Sigmoid colon (tissue), 6 donors: ENCODE measurements at regions not wholly inside any gene's neighbourhood (a gene's known extent, or its start where the extent isn't known, plus 50 kb on each side); places are given as distances from the start of the nearest gene placed in this dataset.

Experiments
- DNase-seq: peaks from one replicate; pipeline ENCODE4 v3.0.0-alpha.2; 2019
- H3K27ac ChIP-seq, 4 donors: fragments of 200-600 bp; sonication (generic); one replicate each; pipeline ENCODE4 v1.5.1; 2016 to 2019; ENCODE audit warnings: mild to moderate bottlenecking in 1 of 4
- H3K27me3 ChIP-seq, 3 donors: fragments of 200-600 bp; sonication (generic); one replicate each; pipeline ENCODE4 v1.5.1; 2019; ENCODE audit warnings: mild to moderate bottlenecking in 1 of 3
- H3K36me3 ChIP-seq, 4 donors: fragments of 200-600 bp; sonication (generic); one replicate each; pipeline ENCODE4 v1.5.1; 2016 to 2019
- H3K4me1 ChIP-seq, 4 donors: fragments of 200-600 bp; sonication (generic); one replicate each; pipeline ENCODE4 v1.5.1; 2017 to 2019
- H3K4me3 ChIP-seq, 4 donors: fragments of 200-600 bp; sonication (generic); one replicate each; pipeline ENCODE4 v1.5.1; 2017 to 2019; ENCODE audit warnings: mild to moderate bottlenecking in 2 of 4, moderate library complexity in 1 of 4
- H3K9me3 ChIP-seq, 4 donors: fragments of 200-600 bp in 3 of 4; sonication (generic) in 3 of 4; one replicate each; pipeline versions ENCODE4 v1.5.1 to v1.6.1; 2013 to 2019
- EP300 ChIP-seq, 4 donors: sonication (generic); formaldehyde crosslinking; IDR thresholded peaks; one replicate each; pipeline ENCODE4 v1.6.1; 2017; ENCODE audit warnings: antibody characterized with exemption in 4 of 4
- POLR2A ChIP-seq, 2 donors: fragments of 450-650 bp; IDR thresholded peaks; one replicate each; pipeline ENCODE4 v1.6.1; 2016; ENCODE audit warnings: antibody characterized with exemption in 2 of 2, mild to moderate bottlenecking in 2 of 2, moderate library complexity in 2 of 2
- POLR2AphosphoS5 ChIP-seq, 4 donors: sonication (generic); formaldehyde crosslinking; IDR thresholded peaks; one replicate each; pipeline ENCODE4 v1.6.1; 2017; ENCODE audit warnings: antibody characterized with exemption in 4 of 4
- WGBS, 2 donors: extraction: QIAGEN DNeasy Blood & Tissue Kit; methylation state at CpG; one replicate each; pipeline ENCODE4 v1.1.7; 2013; 5-methylcytosine and 5-hydroxymethylcytosine counted together
- intact Hi-C: fragments of 100-400 bp; cut with DNase I; formaldehyde crosslinking; loops from one replicate; pipeline ENCODE4 v1.15.1; 2023
- TF ChIP-seq, protein P1 (sequence below), 4 experiments: fragments of 450-650 bp in 3 of 4; fragments of 200-600 bp in 1 of 4; IDR thresholded peaks; one replicate each; pipeline ENCODE4 v1.5.1; 2016 to 2019; ENCODE audit warnings: antibody characterized with exemption in 4 of 4, mild to moderate bottlenecking in 3 of 4, moderate library complexity in 2 of 4
- donor health status: healthy with polysubstance abuse.
- donor health status: healthy.

DNA sequence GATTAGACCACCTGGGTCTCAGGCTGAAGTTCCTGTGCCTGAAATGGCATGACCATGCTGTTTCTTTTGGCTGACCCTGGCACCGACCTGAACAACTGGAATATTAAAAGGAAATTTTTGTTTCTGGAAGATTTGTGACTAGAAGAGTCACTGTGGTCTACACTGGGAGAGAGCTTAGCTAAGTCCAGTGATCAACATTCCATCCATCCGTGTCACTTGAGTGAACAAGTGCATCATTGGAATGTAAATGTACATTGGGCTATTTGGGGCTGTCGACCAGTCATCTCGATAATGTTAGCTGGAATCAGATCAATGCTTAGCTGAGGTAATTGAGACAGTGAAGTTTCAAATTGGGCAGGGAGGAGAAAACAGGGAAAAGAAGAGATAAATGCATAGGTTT is 95.4 kb upstream of the CCDC85A start:
- no peaks in the 10 kb centered on the region for H3K36me3 ChIP-seq
- DNase-seq = no peak
- H3K4me3 ChIP-seq = no peak overlapping the region
- WGBS, 2 donors = 83 to 90% methylated on average over 4 of the region's 4 CpGs
- no peaks in the 10 kb centered on the region for H3K9me3 ChIP-seq
- H3K27ac ChIP-seq = no peak overlapping the region
- H3K4me1 ChIP-seq = no peaks in the 10 kb centered on the region
- intact Hi-C loops = no loop called here
- TF ChIP-seq, protein P1, sequence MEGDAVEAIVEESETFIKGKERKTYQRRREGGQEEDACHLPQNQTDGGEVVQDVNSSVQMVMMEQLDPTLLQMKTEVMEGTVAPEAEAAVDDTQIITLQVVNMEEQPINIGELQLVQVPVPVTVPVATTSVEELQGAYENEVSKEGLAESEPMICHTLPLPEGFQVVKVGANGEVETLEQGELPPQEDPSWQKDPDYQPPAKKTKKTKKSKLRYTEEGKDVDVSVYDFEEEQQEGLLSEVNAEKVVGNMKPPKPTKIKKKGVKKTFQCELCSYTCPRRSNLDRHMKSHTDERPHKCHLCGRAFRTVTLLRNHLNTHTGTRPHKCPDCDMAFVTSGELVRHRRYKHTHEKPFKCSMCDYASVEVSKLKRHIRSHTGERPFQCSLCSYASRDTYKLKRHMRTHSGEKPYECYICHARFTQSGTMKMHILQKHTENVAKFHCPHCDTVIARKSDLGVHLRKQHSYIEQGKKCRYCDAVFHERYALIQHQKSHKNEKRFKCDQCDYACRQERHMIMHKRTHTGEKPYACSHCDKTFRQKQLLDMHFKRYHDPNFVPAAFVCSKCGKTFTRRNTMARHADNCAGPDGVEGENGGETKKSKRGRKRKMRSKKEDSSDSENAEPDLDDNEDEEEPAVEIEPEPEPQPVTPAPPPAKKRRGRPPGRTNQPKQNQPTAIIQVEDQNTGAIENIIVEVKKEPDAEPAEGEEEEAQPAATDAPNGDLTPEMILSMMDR (IDR thresholded peaks at IDR 0.05) = no peak
- TF ChIP-seq POLR2AphosphoS5 (IDR thresholded peaks at IDR 0.05) (no peak), POLR2A (IDR thresholded peaks at IDR 0.05) (no peak), EP300 (IDR thresholded peaks at IDR 0.05) (no peak)
- no peaks in the 10 kb centered on the region for H3K27me3 ChIP-seq

DNA sequence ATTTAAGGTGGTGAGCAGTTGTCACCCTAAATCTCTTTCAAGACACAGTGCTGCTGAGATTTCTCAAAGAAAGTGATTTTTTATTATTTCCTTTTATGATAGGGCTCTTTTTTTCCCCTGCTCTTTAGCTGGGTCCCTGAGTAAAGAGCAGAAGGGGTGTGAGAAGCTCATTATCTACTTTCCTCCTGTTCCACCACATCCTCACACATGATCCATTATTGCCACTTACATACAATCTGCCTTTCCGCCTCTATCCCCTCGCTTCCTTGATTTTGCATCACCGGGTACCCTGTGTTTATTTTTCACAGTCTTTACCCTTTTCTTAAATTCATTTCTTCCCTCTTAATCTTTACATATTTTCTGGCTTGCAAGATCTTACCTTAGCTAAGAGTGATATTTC is 93.9 kb upstream of the CCDC85A start:
- intact Hi-C loops = no loop called here
- 76 to 85% methylated on average over 3 of the region's 3 CpGs for WGBS, 2 donors
- no peak for TF ChIP-seq POLR2AphosphoS5 (IDR thresholded peaks at IDR 0.05)
- TF ChIP-seq, protein P1 (IDR thresholded peaks at IDR 0.05) = no peak
- no peak for TF ChIP-seq EP300 (IDR thresholded peaks at IDR 0.05)
- no peak overlapping the region for H3K27ac ChIP-seq
- H3K4me3 ChIP-seq = no peak overlapping the region
- DNase-seq = no peak
- H3K36me3 ChIP-seq = no peaks in the 10 kb centered on the region
- H3K27me3 ChIP-seq = no peaks in the 10 kb centered on the region
- no peaks in the 10 kb centered on the region for H3K9me3 ChIP-seq
- H3K4me1 ChIP-seq = no peaks in the 10 kb centered on the region

DNA sequence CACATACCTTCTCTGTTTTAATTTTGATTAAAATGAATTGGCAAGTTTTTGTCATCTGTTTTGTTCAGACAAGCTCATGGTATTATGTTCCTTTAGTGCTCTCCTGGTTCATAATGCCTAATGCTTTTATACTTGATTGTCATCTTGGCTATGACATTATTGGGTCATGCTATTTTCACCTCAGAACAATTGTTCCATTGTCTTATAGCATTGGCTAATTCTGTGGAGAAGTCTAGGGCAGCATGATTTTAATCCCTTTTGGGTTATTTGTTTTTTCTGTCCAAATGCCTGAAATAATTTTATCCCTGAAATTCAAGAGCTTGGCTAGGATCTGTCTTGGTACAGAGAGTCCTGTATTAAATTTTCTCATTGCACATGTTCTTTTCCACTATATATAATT is 83.8 kb upstream of the CCDC85A start:
- no peaks in the 10 kb centered on the region for H3K9me3 ChIP-seq
- H3K27me3 ChIP-seq = no peaks in the 10 kb centered on the region
- DNase-seq = no peak
- no peaks in the 10 kb centered on the region for H3K4me1 ChIP-seq
- intact Hi-C loops = no loop called here
- no peaks in the 10 kb centered on the region for H3K36me3 ChIP-seq
- no peak overlapping the region for H3K4me3 ChIP-seq
- TF ChIP-seq, protein P1 (IDR thresholded peaks at IDR 0.05) = no peak
- TF ChIP-seq EP300 (IDR thresholded peaks at IDR 0.05) = no peak
- TF ChIP-seq POLR2AphosphoS5 (IDR thresholded peaks at IDR 0.05) = no peak
- no peak for TF ChIP-seq POLR2A (IDR thresholded peaks at IDR 0.05)
- H3K27ac ChIP-seq = no peak overlapping the region

DNA sequence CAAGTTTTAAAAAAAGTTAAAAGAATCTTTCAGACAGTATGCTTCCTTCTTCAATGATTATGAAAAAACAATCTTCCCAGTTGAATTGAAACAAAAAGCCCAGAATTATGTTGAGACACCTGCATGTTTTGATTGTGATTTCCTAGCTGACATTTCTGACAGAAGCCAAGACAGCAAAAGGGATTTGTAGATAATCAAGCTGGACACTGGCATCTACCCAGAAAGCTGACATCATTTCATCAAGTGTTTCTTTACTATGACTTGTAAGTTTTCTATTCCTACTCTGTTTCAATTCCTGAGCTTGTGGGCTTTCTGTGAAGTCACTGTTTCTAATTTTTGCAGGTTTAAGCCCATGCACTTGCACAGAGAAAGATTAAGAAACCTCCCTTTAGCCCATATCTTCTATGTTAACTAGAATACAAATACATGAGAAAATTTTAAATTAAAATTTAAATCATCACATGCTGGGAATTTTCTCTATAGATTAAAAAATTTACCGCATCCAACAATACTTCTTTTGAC is 82.9 kb upstream of the CCDC85A start:
- intact Hi-C loops = no loop called here
- Histone ChIP-seq H3K4me1 (no peaks in the 10 kb centered on the region), H3K27me3 (no peaks in the 10 kb centered on the region), H3K27ac (no peak overlapping the region), H3K4me3 (no peak overlapping the region), H3K9me3 (no peaks in the 10 kb centered on the region), H3K36me3 (no peaks in the 10 kb centered on the region)
- no peak for DNase-seq
- WGBS, 2 donors = 96 to 98% methylated on average over 1 of the region's 1 CpG
- TF ChIP-seq EP300 (IDR thresholded peaks at IDR 0.05) (no peak), POLR2A (IDR thresholded peaks at IDR 0.05) (no peak), POLR2AphosphoS5 (IDR thresholded peaks at IDR 0.05) (no peak)
- TF ChIP-seq, protein P1 (IDR thresholded peaks at IDR 0.05) = no peak

DNA sequence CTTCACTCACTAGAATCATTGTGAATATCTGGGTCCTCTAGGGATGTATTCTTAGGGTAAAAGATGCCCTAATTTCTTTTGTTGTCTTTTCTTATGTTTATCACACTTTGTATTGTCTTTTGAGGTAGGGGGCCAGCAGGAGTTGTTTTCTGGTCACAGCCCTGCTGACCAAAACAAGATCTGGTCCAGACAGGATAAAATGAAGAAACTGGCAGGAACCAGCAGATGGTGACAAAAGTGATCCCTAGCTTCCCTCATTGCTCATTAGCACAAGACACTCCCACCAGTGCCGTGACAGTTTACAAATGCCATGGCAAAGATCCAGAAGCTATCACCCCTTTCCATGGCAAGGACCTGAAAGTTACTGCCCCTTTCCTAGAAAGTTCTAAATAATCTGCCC is 81.7 kb upstream of the CCDC85A start:
- Histone ChIP-seq H3K27ac (no peak overlapping the region), H3K4me1 (no peaks in the 10 kb centered on the region), H3K9me3 (no peaks in the 10 kb centered on the region), H3K36me3 (no peaks in the 10 kb centered on the region), H3K27me3 (no peaks in the 10 kb centered on the region), H3K4me3 (no peak overlapping the region)
- intact Hi-C loops = no loop called here
- DNase-seq = no peak
- TF ChIP-seq EP300 (IDR thresholded peaks at IDR 0.05) = no peak
- TF ChIP-seq, protein P1 (IDR thresholded peaks at IDR 0.05) = no peak
- 0% methylated on average over 1 of the region's 1 CpG for WGBS, 2 donors
